Astrocyte (in vitro differentiated cells and primary cell): ENCODE measurements at regions not wholly inside any gene's neighbourhood (a gene's known extent, or its start where the extent isn't known, plus 50 kb on each side); places are given as distances from the start of the nearest gene placed in this dataset.

ENCODE experiments used
- DNase-seq: peaks from one replicate; pipeline ENCODE4 v3.0.0-alpha.2; 2010; ENCODE audit warnings: low read depth
- FAIRE-seq: peaks from 2 replicates; lab custom pipeline; 2011; peaks lifted over from hg19 to GRCh38; lab: Jason Lieb, UNC
- H2AFZ ChIP-seq: 2 replicates; pipeline ENCODE4 v1.6.0; 2012; ENCODE audit warnings: low read depth, low read length, inconsistent platforms
- H3K27ac ChIP-seq: 2 replicates; pipeline ENCODE4 v1.5.1; 2011; ENCODE audit warnings: low read depth, low read length, inconsistent platforms
- H3K27me3 ChIP-seq: 2 replicates; pipeline ENCODE4 v1.6.0; 2011; ENCODE audit warnings: low read length, inconsistent platforms; ENCODE audit not compliant: insufficient read depth
- H3K36me3 ChIP-seq: 2 replicates; pipeline ENCODE4 v1.5.1; 2011; ENCODE audit warnings: low read length, inconsistent platforms; ENCODE audit not compliant: insufficient read depth
- H3K4me1 ChIP-seq: 2 replicates; pipeline ENCODE4 v1.5.1; 2011; ENCODE audit warnings: low read length, inconsistent platforms; ENCODE audit not compliant: insufficient read depth
- H3K4me2 ChIP-seq: 2 replicates; pipeline ENCODE4 v1.6.0; 2012; ENCODE audit warnings: low read length, inconsistent platforms
- H3K4me3 ChIP-seq: 2 replicates; pipeline ENCODE4 v1.5.1; 2011; ENCODE audit warnings: low read depth, mild to moderate bottlenecking, low read length, inconsistent platforms; ENCODE audit not compliant: insufficient read depth
- H3K79me2 ChIP-seq: 2 replicates; pipeline ENCODE4 v1.6.0; 2012; ENCODE audit warnings: mild to moderate bottlenecking, low read length, inconsistent platforms; ENCODE audit not compliant: insufficient read depth
- H3K9ac ChIP-seq: 2 replicates; pipeline ENCODE4 v1.6.0; 2012; ENCODE audit warnings: mild to moderate bottlenecking, low read length, inconsistent platforms
- H3K9me3 ChIP-seq: 2 replicates; pipeline ENCODE4 v1.5.1; 2012; ENCODE audit warnings: low read depth, mild to moderate bottlenecking, low read length, inconsistent platforms; ENCODE audit not compliant: insufficient read depth
- H4K20me1 ChIP-seq: 2 replicates; pipeline ENCODE4 v1.6.0; 2012; ENCODE audit warnings: low read length, inconsistent platforms; ENCODE audit not compliant: insufficient read depth
- H3K27ac Mint-ChIP-seq: one replicate; pipeline ENCODE4 v1.8.0; 2021; ENCODE audit warnings: mild to moderate bottlenecking, mixed read lengths; ENCODE audit not compliant: unreplicated experiment
- H3K27me3 Mint-ChIP-seq: one replicate; pipeline ENCODE4 v1.8.0; 2021; ENCODE audit warnings: low read depth, mixed read lengths; ENCODE audit not compliant: unreplicated experiment
- H3K36me3 Mint-ChIP-seq: one replicate; pipeline ENCODE4 v1.8.0; 2021; ENCODE audit warnings: low read depth, mixed read lengths; ENCODE audit not compliant: unreplicated experiment
- H3K4me1 Mint-ChIP-seq: one replicate; pipeline ENCODE4 v1.8.0; 2021; ENCODE audit warnings: low read depth, mixed read lengths; ENCODE audit not compliant: unreplicated experiment
- H3K4me3 Mint-ChIP-seq: one replicate; pipeline ENCODE4 v1.8.0; 2021; ENCODE audit warnings: mild to moderate bottlenecking, moderate library complexity, mixed read lengths; ENCODE audit not compliant: unreplicated experiment
- H3K9me3 Mint-ChIP-seq: one replicate; pipeline ENCODE4 v1.8.0; 2021; ENCODE audit warnings: mild to moderate bottlenecking, mixed read lengths; ENCODE audit not compliant: unreplicated experiment
- EZH2 ChIP-seq: IDR thresholded peaks from 2 replicates; pipeline ENCODE4 v1.6.1; 2012; ENCODE audit warnings: mild to moderate bottlenecking, low read length, inconsistent platforms; ENCODE audit not compliant: insufficient read depth
- TF ChIP-seq, protein P1 (sequence below): IDR thresholded peaks from 2 replicates; pipeline ENCODE4 v1.5.1; 2011; ENCODE audit warnings: low read depth, mild to moderate bottlenecking, inconsistent platforms, low read length, moderate library complexity; ENCODE audit not compliant: insufficient read depth

GRCh38 chr5:62680121-62680520, 101.5 kb downstream of the LRRC70 start:
- no peak overlapping the region for H3K4me2 ChIP-seq
- TF ChIP-seq, protein P1, sequence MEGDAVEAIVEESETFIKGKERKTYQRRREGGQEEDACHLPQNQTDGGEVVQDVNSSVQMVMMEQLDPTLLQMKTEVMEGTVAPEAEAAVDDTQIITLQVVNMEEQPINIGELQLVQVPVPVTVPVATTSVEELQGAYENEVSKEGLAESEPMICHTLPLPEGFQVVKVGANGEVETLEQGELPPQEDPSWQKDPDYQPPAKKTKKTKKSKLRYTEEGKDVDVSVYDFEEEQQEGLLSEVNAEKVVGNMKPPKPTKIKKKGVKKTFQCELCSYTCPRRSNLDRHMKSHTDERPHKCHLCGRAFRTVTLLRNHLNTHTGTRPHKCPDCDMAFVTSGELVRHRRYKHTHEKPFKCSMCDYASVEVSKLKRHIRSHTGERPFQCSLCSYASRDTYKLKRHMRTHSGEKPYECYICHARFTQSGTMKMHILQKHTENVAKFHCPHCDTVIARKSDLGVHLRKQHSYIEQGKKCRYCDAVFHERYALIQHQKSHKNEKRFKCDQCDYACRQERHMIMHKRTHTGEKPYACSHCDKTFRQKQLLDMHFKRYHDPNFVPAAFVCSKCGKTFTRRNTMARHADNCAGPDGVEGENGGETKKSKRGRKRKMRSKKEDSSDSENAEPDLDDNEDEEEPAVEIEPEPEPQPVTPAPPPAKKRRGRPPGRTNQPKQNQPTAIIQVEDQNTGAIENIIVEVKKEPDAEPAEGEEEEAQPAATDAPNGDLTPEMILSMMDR = no peak
- TF ChIP-seq EZH2 = no peak
- no peaks in the 10 kb centered on the region for H4K20me1 ChIP-seq
- Mint-ChIP-seq H3K27me3 (no peaks in the 10 kb centered on the region), H3K36me3 (no peaks in the 10 kb centered on the region), H3K27ac (no peak overlapping the region), H3K4me3 (no peak overlapping the region), H3K4me1 (no peaks in the 10 kb centered on the region), H3K9me3 (peaks cover 23% of the 10 kb centered on the region)
- no peak for FAIRE-seq
- no peak overlapping the region for H3K9ac ChIP-seq
- no peak for DNase-seq
- H3K27ac ChIP-seq = no peak overlapping the region
- no peaks in the 10 kb centered on the region for H3K27me3 ChIP-seq
- H3K9me3 ChIP-seq = no peaks in the 10 kb centered on the region
- no peaks in the 10 kb centered on the region for H3K79me2 ChIP-seq
- H3K4me3 ChIP-seq = no peak overlapping the region
- H2AFZ ChIP-seq = no peak overlapping the region
- H3K36me3 ChIP-seq = no peaks in the 10 kb centered on the region
- no peaks in the 10 kb centered on the region for H3K4me1 ChIP-seq
